Upper lobe of right lung (tissue), 1 donor: ENCODE measurements at regions not wholly inside any gene's neighbourhood (a gene's known extent, or its start where the extent isn't known, plus 50 kb on each side); places are given as distances from the start of the nearest gene placed in this dataset.

ENCODE experiments used
- ATAC-seq: fragments of 200-7000 bp; cut with Tn5 transposase; one replicate; pipeline ENCODE4 v1.9.1; 2020; ENCODE audit warnings: mild to moderate bottlenecking, moderate library complexity
- DNase-seq: peaks from one replicate; pipeline ENCODE4 v3.0.0-alpha.2; 2020
- H3K27ac ChIP-seq: fragments of 200-600 bp; one replicate; pipeline ENCODE4 v1.8.0; 2022
- H3K27me3 ChIP-seq: fragments of 200-600 bp; one replicate; pipeline ENCODE4 v1.8.0; 2022; ENCODE audit warnings: mild to moderate bottlenecking
- H3K36me3 ChIP-seq: fragments of 200-600 bp; one replicate; pipeline ENCODE4 v1.8.0; 2022
- H3K4me1 ChIP-seq: fragments of 200-600 bp; one replicate; pipeline ENCODE4 v1.8.0; 2022
- H3K4me3 ChIP-seq: fragments of 200-600 bp; one replicate; pipeline ENCODE4 v1.8.0; 2022; ENCODE audit warnings: mild to moderate bottlenecking
- H3K9me3 ChIP-seq: fragments of 200-600 bp; one replicate; pipeline ENCODE4 v1.8.0; 2022
- CTCF ChIP-seq: fragments of 200-600 bp; IDR thresholded peaks from one replicate; pipeline ENCODE4 v1.8.0; 2022; ENCODE audit warnings: antibody characterized with exemption
- intact Hi-C: fragments of 100-400 bp; cut with DNase I; formaldehyde crosslinking; loops from one replicate; pipeline ENCODE4 v1.11.0; 2022
- donor health status: DM: no; HTN: yes; CAD: no; lungs with severe emphysema.

GRCh38 chr4:27186710-27187109, 326.1 kb downstream of the STIM2 start:
- H3K4me3 ChIP-seq = no peak overlapping the region
- intact Hi-C loops = no loop called here
- H3K9me3 ChIP-seq = no peaks in the 10 kb centered on the region
- H3K4me1 ChIP-seq = no peaks in the 10 kb centered on the region
- no peaks in the 10 kb centered on the region for H3K36me3 ChIP-seq
- DNase-seq = no peak
- no peak overlapping the region for H3K27ac ChIP-seq
- no peak for ATAC-seq
- no peak for TF ChIP-seq CTCF
- no peaks in the 10 kb centered on the region for H3K27me3 ChIP-seq

GRCh38 chr4:27187786-27188185, 327.1 kb downstream of the STIM2 start:
- no peak overlapping the region for H3K4me3 ChIP-seq
- intact Hi-C loops = no loop called here
- H3K27ac ChIP-seq = no peak overlapping the region
- no peaks in the 10 kb centered on the region for H3K27me3 ChIP-seq
- TF ChIP-seq CTCF = no peak
- ATAC-seq (no peak), DNase-seq (no peak)
- no peaks in the 10 kb centered on the region for H3K36me3 ChIP-seq
- H3K4me1 ChIP-seq = no peaks in the 10 kb centered on the region
- H3K9me3 ChIP-seq = no peaks in the 10 kb centered on the region

- ATAC-seq (no peak), DNase-seq (no peak)
- no peaks in the 10 kb centered on the region for H3K9me3 ChIP-seq
- no peak overlapping the region for H3K27ac ChIP-seq
- TF ChIP-seq CTCF = no peak
- H3K4me1 ChIP-seq = no peaks in the 10 kb centered on the region
- H3K36me3 ChIP-seq = no peaks in the 10 kb centered on the region
- no peak overlapping the region for H3K4me3 ChIP-seq
- intact Hi-C loops = no loop called here
- no peaks in the 10 kb centered on the region for H3K27me3 ChIP-seq
Measured at GRCh38 chr4:27189683-27190082, 329.0 kb downstream of the STIM2 start.

GRCh38 chr4:27191592-27191991, 331.0 kb downstream of the STIM2 start:
- no peak overlapping the region for H3K27ac ChIP-seq

GRCh38 chr4:27194599-27195176, 334.0 kb downstream of the STIM2 start:
- Histone ChIP-seq H3K27me3 (no peaks in the 10 kb centered on the region), H3K27ac (no peak overlapping the region), H3K36me3 (no peaks in the 10 kb centered on the region), H3K4me1 (no peaks in the 10 kb centered on the region), H3K4me3 (no peak overlapping the region), H3K9me3 (no peaks in the 10 kb centered on the region)
- TF ChIP-seq CTCF = no peak
- intact Hi-C loops = no loop called here
- no peak for DNase-seq
- ATAC-seq = no peak

More at GRCh38 chr4:27191592-27191991, 331.0 kb downstream of the STIM2 start:
- Histone ChIP-seq H3K36me3 (no peaks in the 10 kb centered on the region), H3K27me3 (no peaks in the 10 kb centered on the region), H3K4me3 (no peak overlapping the region), H3K4me1 (no peaks in the 10 kb centered on the region), H3K9me3 (no peaks in the 10 kb centered on the region)
- intact Hi-C loops = no loop called here
- no peak for DNase-seq
- no peak for TF ChIP-seq CTCF
- ATAC-seq = no peak

GRCh38 chr4:27198246-27198645, 337.6 kb downstream of the STIM2 start:
- no peak for DNase-seq
- Histone ChIP-seq H3K4me3 (no peak overlapping the region), H3K9me3 (no peaks in the 10 kb centered on the region), H3K27me3 (no peaks in the 10 kb centered on the region), H3K36me3 (no peaks in the 10 kb centered on the region), H3K27ac (no peak overlapping the region), H3K4me1 (no peaks in the 10 kb centered on the region)
- no peak for ATAC-seq
- intact Hi-C loops = no loop called here
- no peak for TF ChIP-seq CTCF
